Immature natural killer cell (primary cell): ENCODE measurements at regions not wholly inside any gene's neighbourhood (a gene's known extent, or its start where the extent isn't known, plus 50 kb on each side); places are given as distances from the start of the nearest gene placed in this dataset.

Source experiments
- DNase-seq, 3 donors: peaks; one replicate each; pipeline ENCODE4 v3.0.0; 2022; ENCODE audit warnings: mixed read lengths in 1 of 3
- H3K27ac Mint-ChIP-seq, 6 donors: one replicate each; pipeline ENCODE4 v1.8.0; 2020; ENCODE audit warnings: mixed read lengths in 6 of 6, mild to moderate bottlenecking in 5 of 6, inconsistent platforms in 4 of 6, moderate library complexity in 3 of 6
- H3K27me3 Mint-ChIP-seq, 3 donors: one replicate each; pipeline ENCODE4 v1.8.0; 2020 to 2021; ENCODE audit warnings: low read depth in 3 of 3, mild to moderate bottlenecking in 3 of 3, mixed read lengths in 3 of 3, moderate library complexity in 3 of 3, inconsistent platforms in 1 of 3
- H3K36me3 Mint-ChIP-seq, 3 donors: one replicate each; pipeline ENCODE4 v1.8.0; 2020; ENCODE audit warnings: mixed read lengths in 3 of 3, inconsistent platforms in 2 of 3, mild to moderate bottlenecking in 2 of 3
- H3K4me1 Mint-ChIP-seq, 2 donors: one replicate each; pipeline ENCODE4 v1.8.0; 2020; ENCODE audit warnings: inconsistent platforms in 2 of 2, mild to moderate bottlenecking in 2 of 2, mixed read lengths in 2 of 2, moderate library complexity in 1 of 2
- H3K4me3 Mint-ChIP-seq, 5 donors: one replicate each; pipeline ENCODE4 v1.8.0; 2020; ENCODE audit warnings: mild to moderate bottlenecking in 5 of 5, mixed read lengths in 5 of 5, inconsistent platforms in 3 of 5, moderate library complexity in 3 of 5
- H3K9me3 Mint-ChIP-seq, 6 donors: one replicate each; pipeline ENCODE4 v1.8.0; 2020; ENCODE audit warnings: mild to moderate bottlenecking in 6 of 6, mixed read lengths in 6 of 6, inconsistent platforms in 4 of 6, moderate library complexity in 3 of 6

DNA sequence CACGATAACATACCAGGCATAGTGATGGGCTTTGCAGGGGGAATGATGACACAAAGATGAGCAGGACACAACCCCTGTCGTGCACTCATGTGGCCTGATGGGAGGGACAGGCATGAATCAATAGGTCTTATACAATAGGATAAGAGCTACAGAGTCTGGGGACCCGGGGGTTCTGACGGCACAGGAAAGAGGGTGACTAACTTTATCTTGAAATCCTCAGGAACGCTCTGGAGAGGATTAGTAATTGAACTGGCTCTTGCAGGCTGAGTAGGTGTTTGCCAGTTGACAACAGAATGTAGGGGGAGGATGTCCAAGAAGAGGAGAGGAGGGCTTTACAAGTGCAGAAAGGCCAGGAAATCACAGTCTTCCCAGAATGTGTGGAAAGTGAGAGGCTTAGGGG is 219.9 kb upstream of the ECI2 start:
- DNase-seq, result no peak
- H3K4me3 Mint-ChIP-seq, result no peak overlapping the region

DNA sequence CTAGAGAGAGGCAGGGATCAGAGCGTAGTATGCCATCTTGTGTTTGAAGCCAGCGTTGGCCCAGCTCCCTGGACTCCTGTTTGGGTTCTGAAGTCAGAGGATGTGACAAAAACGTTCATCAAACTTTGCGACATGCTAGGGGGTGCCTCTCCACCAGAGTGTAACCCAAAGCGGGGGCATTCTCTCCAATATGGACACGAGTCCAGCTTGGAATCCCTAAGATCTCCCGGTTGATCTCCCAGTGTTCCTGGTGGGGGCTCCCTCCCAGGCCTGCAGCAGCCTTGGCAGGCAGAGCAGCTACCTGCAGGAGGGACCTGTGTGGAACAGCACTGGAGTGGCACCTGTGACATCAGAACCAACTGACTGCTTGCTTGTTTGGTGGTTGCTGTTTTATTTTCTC is 218.8 kb upstream of the ECI2 start:
- Mint-ChIP-seq H3K36me3 (no peaks in the 10 kb centered on the region), H3K9me3 (no peaks in the 10 kb centered on the region), H3K27me3 (peaks cover 0 to 5% (median 0%) of the 10 kb centered on the region in 3 donors), H3K4me1 (no peaks in the 10 kb centered on the region), H3K4me3 (no peak overlapping the region), H3K27ac (no peak overlapping the region)
- DNase-seq, result no peak

More for the DNA sequence above, 219.9 kb upstream of the ECI2 start:
- Mint-ChIP-seq H3K27ac (no peak overlapping the region), H3K27me3 (peaks cover 0 to 4% (median 2%) of the 10 kb centered on the region in 3 donors), H3K9me3 (no peaks in the 10 kb centered on the region), H3K4me1 (no peaks in the 10 kb centered on the region), H3K36me3 (no peaks in the 10 kb centered on the region)

DNA sequence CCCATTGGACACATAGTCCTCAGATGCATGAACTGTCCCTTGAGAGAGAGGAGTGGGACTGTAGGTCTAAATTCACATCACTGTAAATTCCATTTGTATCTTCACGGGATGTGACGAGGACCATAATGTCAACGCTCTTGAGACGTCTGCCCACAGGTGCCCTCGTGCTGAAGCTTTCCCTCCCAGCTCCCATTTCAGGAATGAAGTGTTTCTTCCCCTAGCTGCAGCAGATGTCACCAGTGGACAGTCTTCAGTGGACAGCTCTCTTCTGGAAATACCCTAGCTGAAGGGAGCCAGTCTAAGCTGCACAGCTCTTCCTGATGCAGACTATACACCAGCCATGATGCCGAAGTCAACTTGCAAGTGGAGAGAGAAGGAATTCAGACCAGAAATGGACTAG is 217.4 kb upstream of the ECI2 start:
- Mint-ChIP-seq H3K4me1 (no peaks in the 10 kb centered on the region), H3K27ac (no peak overlapping the region), H3K36me3 (no peaks in the 10 kb centered on the region), H3K27me3 (peaks cover 0 to 5% (median 0%) of the 10 kb centered on the region in 3 donors), H3K9me3 (no peaks in the 10 kb centered on the region), H3K4me3 (no peak overlapping the region)
- DNase-seq, result no peak

DNA sequence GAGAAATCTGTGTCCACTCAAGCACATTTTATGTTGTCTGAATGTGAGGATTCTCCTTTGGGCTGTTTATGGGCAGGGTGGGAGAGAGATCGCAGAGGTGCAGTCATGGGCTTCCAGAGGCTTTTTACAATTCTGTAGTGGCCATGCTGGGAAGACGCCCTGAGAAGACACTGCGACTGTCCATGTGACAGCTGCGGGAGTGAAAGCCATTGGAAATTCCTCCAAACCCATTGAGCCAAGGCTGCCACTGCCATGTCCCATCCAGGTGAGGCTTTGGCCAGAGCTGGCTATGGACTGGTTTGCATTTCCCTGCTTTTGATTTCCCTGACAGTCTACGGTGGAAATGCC is 216.9 kb upstream of the ECI2 start:
- Mint-ChIP-seq H3K4me1 (no peaks in the 10 kb centered on the region), H3K27me3 (peaks cover 0 to 5% (median 2%) of the 10 kb centered on the region in 3 donors), H3K9me3 (no peaks in the 10 kb centered on the region), H3K4me3 (no peak overlapping the region), H3K27ac (no peak overlapping the region), H3K36me3 (no peaks in the 10 kb centered on the region)
- DNase-seq, result no peak

DNA sequence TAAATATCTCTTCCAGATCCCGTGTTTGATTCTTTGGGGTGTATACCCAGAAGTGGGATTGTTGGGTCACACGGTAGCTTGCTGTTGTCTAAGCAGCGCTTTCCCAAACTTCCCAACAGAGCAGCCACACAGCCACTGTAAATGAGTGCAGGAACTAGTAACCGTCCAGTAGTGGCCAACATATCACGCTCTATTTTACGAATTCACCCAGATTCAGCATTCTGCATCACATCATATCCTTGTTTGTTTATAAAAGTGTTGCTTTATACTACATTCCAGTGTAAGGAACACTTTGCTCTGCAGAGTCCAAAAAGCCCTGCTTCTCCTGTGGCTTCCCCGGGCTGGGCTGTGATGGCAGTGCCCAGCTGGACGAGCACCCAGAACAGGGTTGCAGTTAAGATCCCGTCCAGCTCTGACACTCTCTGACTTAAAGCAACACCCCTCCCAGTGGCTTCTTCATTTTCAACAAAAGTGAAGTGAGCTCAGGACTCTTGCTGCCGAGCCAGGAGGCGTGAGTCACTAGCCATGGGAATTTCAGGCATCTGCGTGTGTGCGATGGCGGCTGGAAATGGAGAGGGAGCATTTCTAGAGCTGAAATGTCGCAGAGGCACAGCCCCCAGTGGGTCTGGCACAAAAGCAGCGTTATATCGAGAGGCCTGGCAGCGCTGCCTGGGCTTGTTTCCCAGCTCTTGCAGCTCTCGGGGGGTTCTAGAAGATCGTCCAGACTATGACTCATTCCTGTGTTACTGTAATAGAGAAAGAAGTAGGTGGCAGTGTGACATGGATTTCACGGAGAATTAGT is 216.3 kb upstream of the ECI2 start:
- Mint-ChIP-seq H3K4me3 (no peak overlapping the region), H3K4me1 (no peaks in the 10 kb centered on the region), H3K27me3 (peaks cover 0 to 5% (median 2%) of the 10 kb centered on the region in 3 donors), H3K27ac (no peak overlapping the region), H3K36me3 (no peaks in the 10 kb centered on the region), H3K9me3 (no peaks in the 10 kb centered on the region)
- no peak for DNase-seq

DNA sequence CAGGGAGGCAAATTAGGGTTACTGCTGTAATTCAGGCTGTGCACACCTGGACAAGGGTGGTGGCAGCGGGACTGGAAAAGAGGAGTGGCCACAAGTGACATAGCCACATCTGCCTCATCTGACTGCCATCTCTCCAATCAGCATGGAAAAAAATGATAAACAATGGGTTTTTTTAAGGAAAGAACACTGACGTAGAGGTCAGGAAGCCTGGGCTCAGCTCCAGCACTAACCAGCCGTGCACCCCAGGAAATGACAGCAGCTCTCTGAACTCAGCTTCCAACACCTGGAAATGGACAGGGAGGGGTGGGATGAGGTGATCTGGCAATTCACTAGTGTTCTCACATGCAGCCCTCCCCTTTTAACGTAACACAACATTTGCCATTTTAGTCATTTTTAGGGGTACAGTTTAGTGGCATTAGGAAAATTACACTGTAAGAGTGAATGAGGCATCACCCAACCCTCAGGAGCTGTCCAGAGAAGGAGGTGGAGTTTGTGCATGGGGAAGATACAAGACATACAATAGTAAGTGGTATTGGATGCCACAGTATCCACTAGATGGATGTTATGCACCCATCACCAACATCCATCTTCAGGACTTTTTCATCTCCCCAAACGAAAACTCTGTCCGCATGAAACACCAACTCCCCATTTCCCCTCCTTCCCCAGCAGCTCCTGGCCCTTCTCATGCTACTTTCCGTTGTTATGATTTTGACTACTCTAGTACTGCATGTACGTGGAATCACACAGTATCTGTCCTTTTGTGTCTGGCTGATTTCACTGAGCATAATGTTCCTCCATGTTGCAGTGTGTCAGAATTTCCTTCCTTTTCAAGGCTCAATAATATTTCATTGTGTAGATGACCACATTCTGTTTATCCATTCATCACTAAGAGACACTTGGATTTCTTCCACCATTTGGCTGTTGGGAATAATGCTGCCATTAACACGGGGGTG is 215.5 kb upstream of the ECI2 start:
- Mint-ChIP-seq H3K27ac (no peak overlapping the region), H3K36me3 (no peaks in the 10 kb centered on the region), H3K9me3 (no peaks in the 10 kb centered on the region), H3K27me3 (peaks cover 0 to 5% (median 2%) of the 10 kb centered on the region in 3 donors), H3K4me3 (no peak overlapping the region), H3K4me1 (no peaks in the 10 kb centered on the region)
- no peak for DNase-seq

DNA sequence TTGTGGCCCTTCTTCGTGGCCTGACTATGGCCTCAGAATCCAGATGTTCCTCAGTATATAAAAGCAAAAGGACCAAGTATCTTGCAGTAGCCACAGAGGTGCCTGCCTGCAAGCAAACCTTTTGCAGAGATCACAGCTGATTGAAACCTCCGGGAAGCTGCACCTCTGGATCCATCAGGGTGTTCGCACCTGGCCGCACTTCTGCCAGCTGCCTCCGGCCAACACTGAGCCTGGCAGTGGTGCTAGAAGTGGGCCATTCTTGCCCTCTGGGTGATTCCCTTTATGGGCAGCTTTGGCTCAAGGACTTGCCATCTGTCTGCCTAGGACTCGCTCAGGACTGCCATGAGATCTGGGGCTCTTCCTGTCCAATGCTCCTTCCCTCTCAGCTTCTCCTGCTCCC is 214.6 kb upstream of the ECI2 start:
- Mint-ChIP-seq H3K27ac (no peak overlapping the region), H3K9me3 (no peaks in the 10 kb centered on the region), H3K36me3 (no peaks in the 10 kb centered on the region), H3K4me1 (no peaks in the 10 kb centered on the region), H3K4me3 (no peak overlapping the region), H3K27me3 (peaks cover 0 to 5% (median 2%) of the 10 kb centered on the region in 3 donors)
- no peak for DNase-seq

DNA sequence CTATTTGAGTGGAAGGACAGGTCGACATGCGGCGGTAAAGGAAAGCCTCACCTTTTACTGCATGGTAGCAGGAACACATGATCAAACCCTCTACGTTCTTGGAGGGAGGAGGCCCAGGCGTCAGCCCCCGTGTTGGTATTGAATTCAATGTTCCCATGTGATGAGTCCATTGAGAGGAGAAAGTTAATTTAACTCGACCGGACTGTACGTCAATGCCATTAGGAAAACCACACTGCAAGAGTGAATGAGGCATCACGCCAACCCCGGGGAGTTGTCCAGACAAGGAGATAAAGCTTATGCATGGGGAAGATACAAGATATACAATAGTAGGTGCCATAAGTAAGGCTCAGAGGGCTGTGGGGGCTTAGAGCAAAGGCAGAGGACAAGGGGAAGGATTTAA is 213.9 kb upstream of the ECI2 start:
- Mint-ChIP-seq H3K4me3 (no peak overlapping the region), H3K27me3 (peaks cover 0 to 5% (median 2%) of the 10 kb centered on the region in 3 donors), H3K4me1 (no peaks in the 10 kb centered on the region), H3K36me3 (no peaks in the 10 kb centered on the region), H3K27ac (no peak overlapping the region), H3K9me3 (no peaks in the 10 kb centered on the region)
- DNase-seq, result no peak

DNA sequence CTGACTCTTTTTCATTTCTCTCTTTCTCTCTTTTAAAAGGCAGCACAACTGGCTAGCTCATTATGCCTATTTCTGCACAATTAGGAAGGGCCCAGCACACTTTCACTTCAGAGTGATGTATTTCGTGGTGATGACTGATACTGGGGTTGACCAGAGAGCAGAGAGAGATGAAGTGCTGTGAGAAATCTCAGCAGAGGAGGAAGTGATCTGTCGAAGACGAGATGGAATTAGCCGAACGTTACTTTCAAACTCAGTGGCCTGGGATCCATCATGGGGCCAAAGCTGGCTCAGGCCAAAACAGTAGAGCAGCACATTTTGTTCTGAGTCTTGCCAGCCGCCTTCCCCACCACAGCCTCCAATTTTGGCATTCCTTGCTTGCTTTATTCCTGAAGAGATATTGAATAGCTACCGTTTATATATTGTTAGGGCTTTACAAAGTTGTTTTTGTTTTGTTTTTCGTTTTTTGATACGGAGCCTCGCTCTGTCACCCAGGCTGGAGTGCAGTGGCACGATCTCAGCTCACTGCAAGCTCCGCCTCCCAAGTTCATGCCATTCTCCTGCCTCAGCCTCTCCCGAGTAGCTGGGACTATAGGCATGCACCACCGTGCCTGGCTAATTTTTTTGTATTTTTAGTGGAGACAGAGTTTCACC is 213.2 kb upstream of the ECI2 start:
- Mint-ChIP-seq H3K4me3 (no peak overlapping the region), H3K27ac (no peak overlapping the region), H3K4me1 (no peaks in the 10 kb centered on the region), H3K9me3 (no peaks in the 10 kb centered on the region), H3K36me3 (no peaks in the 10 kb centered on the region), H3K27me3 (peaks cover 0 to 5% (median 2%) of the 10 kb centered on the region in 3 donors)
- DNase-seq, result no peak

DNA sequence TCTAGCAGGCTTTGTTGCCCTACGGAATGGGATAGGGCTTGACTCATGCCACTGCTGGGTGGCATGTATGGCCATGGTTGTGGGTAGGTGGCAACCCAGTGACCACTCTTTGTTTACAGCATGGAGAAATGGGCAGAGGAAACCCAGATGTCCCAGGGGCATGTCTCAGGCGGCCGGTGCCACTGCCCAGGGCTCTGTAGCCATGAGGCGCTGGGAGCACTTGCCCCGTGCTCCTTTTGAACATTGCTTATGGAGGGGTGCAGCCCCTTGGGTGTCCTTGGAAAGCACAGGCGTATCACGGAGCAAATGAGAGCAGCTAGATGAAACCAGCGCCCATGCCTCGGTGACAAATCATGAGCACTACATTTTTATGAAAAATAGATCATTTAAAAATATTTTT is 212.5 kb upstream of the ECI2 start:
- H3K27me3 Mint-ChIP-seq, result peaks cover 0 to 5% (median 2%) of the 10 kb centered on the region in 3 donors
- no peak for DNase-seq
- no peaks in the 10 kb centered on the region for H3K9me3 Mint-ChIP-seq
- no peaks in the 10 kb centered on the region for H3K4me1 Mint-ChIP-seq
- no peak overlapping the region for H3K27ac Mint-ChIP-seq
- H3K36me3 Mint-ChIP-seq, result no peaks in the 10 kb centered on the region
- H3K4me3 Mint-ChIP-seq, result no peak overlapping the region

DNA sequence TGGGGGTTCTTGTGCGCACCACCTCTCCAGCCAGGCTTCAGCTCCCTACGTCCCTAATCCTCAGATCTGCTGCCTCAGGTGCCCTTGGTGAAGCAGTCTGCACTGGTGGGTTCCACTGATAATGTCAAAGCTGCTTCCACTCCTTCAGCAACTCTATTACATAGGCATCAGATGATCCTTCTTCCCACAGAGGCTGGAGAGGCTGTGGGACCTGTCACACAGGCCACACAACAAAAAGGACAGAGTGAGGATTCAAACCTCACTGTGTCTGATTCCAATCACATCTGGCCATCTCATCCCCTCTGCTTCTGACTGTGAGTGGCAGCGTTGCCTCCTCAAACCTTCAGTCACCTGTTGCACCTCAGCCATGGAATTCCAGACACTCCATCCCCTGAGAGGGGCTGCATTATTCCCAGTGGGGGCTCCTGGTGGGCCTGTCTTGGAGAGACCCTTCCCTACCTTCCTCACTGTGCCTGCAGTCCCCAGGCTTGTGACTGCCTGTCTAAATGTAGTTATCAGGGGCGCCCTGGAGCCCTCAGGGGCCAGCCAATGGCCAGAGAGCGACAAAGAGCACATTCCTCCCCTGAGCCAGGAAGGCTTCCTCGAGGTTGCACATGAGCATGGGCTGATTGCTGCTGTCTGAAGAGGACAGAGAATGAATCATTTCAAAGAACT is 211.4 kb upstream of the ECI2 start:
- DNase-seq, result no peak
- Mint-ChIP-seq H3K36me3 (no peaks in the 10 kb centered on the region), H3K27ac (no peak overlapping the region), H3K9me3 (no peaks in the 10 kb centered on the region), H3K4me3 (no peak overlapping the region), H3K27me3 (peaks cover 0 to 3% (median 2%) of the 10 kb centered on the region in 3 donors), H3K4me1 (no peaks in the 10 kb centered on the region)

DNA sequence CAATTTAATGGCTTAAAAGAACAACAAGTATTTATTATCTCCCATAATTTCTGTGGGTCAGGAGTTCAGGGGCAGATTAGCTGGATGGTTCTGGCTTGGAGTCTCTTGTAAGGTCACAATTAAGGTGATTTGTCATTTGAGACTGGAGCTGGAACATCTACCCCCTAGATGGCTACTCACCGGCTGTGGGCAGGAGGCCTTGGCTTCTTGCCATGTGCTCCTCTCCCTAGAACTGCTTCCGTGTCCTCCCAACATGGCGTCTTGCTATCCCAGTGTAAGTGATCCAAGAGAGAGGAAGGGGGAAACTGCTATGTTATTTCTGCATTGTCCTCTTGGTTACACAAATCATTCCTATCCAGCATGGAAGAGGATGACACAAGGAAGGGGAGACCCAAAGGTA is 210.2 kb upstream of the ECI2 start:
- DNase-seq, result no peak
- H3K9me3 Mint-ChIP-seq, result no peaks in the 10 kb centered on the region
- H3K27me3 Mint-ChIP-seq, result peaks cover 2 to 6% (median 3%) of the 10 kb centered on the region in 3 donors
- H3K4me1 Mint-ChIP-seq, result no peaks in the 10 kb centered on the region
- no peak overlapping the region for H3K4me3 Mint-ChIP-seq
- H3K27ac Mint-ChIP-seq, result no peak overlapping the region
- no peaks in the 10 kb centered on the region for H3K36me3 Mint-ChIP-seq

DNA sequence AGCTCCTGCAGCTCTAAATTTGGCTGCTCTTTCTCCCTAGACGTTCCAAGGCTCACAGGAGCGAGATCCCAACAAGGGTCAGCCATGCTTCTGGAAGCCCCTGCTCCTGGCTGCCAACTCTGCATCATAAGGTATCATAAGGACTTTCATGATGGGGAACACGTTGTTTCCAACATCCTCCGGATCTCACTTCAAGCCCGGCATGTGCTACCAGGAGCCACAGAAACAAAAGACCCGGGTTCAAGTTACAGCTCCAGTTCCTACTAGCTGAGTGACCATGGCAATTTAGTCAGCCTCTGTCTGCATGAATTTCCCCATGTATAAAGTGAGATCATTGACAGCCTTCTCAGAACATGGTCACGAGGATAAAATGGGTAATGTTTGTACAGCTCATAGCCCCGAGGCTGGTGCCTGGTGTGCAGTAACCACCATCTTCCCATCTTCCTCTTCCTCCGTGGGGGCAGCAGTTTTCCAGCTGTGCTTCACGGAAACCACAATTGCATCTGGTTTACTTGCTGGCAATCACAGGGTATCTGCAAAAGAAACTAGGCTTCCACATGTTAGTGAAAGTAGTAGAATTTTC is 209.0 kb upstream of the ECI2 start:
- Mint-ChIP-seq H3K9me3 (no peaks in the 10 kb centered on the region), H3K27me3 (peaks cover 2 to 6% (median 2%) of the 10 kb centered on the region in 3 donors), H3K36me3 (no peaks in the 10 kb centered on the region), H3K4me3 (no peak overlapping the region), H3K27ac (no peak overlapping the region), H3K4me1 (no peaks in the 10 kb centered on the region)
- DNase-seq, result no peak
